ENCODE measurements at regions not wholly inside any gene's neighbourhood (a gene's known extent, or its start where the extent isn't known, plus 50 kb on each side); places are given as distances from the start of the nearest gene placed in this dataset.

DNA sequence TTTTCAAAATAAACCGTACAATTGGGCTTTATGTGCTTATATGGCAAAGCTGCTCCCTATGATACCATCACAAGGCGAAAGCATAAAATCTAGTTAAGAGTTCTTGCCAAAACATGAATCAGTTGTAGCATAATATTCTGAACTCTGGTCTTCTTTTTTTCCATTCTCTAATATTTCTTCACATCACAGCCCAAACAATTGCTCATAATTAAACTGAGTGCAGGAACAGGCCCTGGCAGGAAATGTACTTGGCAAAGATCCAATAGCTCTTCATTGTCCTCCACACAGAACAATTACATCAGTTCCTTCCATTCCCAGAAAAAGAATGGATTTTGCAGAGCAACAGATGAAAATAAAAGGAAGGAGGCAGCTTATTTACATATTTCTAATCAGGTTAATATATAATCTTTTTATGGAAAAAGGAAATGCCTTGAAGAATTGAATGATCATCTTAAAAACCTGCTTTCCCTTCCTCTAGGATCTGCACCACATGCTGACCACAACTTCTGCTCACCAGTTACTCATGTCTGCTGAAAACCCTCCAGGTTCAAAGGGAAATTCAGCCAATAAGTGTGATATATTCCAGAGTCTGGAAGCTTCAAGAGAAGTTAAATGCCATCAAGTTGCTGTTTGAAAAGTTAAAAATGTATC is 123.3 kb upstream of the COL21A1 start:
- TF ChIP-seq, protein P1, sequence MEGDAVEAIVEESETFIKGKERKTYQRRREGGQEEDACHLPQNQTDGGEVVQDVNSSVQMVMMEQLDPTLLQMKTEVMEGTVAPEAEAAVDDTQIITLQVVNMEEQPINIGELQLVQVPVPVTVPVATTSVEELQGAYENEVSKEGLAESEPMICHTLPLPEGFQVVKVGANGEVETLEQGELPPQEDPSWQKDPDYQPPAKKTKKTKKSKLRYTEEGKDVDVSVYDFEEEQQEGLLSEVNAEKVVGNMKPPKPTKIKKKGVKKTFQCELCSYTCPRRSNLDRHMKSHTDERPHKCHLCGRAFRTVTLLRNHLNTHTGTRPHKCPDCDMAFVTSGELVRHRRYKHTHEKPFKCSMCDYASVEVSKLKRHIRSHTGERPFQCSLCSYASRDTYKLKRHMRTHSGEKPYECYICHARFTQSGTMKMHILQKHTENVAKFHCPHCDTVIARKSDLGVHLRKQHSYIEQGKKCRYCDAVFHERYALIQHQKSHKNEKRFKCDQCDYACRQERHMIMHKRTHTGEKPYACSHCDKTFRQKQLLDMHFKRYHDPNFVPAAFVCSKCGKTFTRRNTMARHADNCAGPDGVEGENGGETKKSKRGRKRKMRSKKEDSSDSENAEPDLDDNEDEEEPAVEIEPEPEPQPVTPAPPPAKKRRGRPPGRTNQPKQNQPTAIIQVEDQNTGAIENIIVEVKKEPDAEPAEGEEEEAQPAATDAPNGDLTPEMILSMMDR (IDR thresholded peaks at IDR 0.05; ENCODE audit: low read depth, low read length, missing control alignments) = no peak
- DNase-seq (ENCODE audit: low read depth) = peak; percentile 91
- in situ Hi-C loops (cut with HindIII; ENCODE audit: low sequenced_read_pairs) = no loop called here
- H3K4me3 ChIP-seq (ENCODE audit: low read depth, low read length) = no peak overlapping the region

DNA sequence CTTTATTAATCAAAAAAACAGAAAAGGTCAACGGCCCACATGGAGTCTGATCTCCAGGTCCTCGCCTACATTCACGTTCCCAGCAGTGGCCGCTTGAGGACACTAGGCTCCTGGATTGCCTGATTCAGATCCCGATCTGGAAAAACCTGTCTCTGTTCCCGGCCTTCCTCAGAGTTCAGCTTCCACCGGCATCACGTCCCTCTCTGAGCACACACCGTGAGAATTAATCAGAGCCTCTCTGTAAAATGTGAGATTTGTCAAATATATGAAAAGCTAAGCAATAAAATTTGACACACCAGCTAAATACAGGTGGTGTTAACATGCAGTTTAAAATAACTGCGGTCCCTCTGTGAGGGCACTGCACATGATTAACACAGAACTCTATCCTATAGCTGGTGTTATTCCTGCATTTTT is 122.8 kb upstream of the COL21A1 start:
- no peak for DNase-seq (ENCODE audit: low read depth)
- in situ Hi-C loops (cut with HindIII; ENCODE audit: low sequenced_read_pairs) = no loop called here
- TF ChIP-seq, protein P1 (IDR thresholded peaks at IDR 0.05; ENCODE audit: low read depth, low read length, missing control alignments) = peak; percentile 67
- no peak overlapping the region for H3K4me3 ChIP-seq (ENCODE audit: low read depth, low read length)

DNA sequence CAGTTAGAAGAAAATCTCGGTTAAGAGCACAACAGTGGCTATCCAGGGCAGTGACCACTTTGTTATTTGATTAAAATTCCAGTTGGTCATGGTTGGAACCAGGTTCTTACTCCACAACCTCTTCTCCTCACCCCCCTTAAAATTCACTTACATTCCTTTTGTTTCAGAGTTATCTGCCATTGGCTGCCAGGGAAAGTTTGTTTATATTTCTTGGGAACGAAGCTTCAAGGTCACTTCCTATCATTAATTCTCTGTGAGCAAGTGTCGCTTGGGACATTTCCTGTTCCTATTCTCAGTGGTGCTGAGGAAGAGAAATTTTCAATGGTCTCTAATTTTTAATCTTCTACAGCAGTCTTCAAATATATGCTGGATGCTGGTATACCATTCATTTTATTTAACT is 121.1 kb upstream of the COL21A1 start:
- H3K4me3 ChIP-seq (ENCODE audit: low read depth, low read length) = no peak overlapping the region
- in situ Hi-C loops (cut with HindIII; ENCODE audit: low sequenced_read_pairs) = no loop called here
- no peak for DNase-seq (ENCODE audit: low read depth)
- TF ChIP-seq, protein P1 (IDR thresholded peaks at IDR 0.05; ENCODE audit: low read depth, low read length, missing control alignments) = no peak

DNA sequence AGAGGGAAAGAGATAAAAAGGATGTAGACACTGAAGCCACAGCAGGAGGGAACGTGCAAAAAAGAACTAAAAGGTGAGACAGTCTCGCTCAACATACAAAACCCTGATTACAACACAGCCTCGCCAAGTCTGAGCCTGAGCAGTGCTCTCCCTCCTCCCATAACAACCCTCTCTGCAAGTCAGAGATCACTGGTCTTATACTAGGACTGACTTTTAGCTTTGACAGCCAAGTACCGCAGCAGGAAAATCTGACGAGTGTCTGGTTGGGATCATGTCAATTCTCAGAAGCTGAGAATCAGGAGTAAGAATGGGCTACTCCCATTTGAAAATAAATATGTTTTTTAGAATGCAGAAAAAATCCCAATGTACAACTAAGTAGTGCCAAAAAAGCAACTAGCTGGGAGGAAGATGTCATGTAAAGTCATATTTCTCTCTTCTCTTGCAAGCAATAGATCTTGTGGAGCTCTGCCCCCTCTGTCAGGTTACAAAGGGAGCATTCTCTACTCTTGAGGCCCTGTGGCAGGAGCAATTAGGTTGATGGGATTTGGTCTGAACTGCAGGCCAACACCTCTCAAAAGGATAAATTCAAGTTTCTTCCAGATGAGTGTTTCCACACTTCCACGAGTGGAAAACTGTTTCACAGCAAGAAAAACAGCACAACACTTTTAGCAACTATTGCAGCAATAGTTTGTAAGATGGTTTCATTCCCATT is 118.9 kb upstream of the COL21A1 start:
- no peak for DNase-seq (ENCODE audit: low read depth)
- H3K4me3 ChIP-seq (ENCODE audit: low read depth, low read length) = no peak overlapping the region
- in situ Hi-C loops (cut with HindIII; ENCODE audit: low sequenced_read_pairs) = no loop called here
- TF ChIP-seq, protein P1 (IDR thresholded peaks at IDR 0.05; ENCODE audit: low read depth, low read length, missing control alignments) = no peak

DNA sequence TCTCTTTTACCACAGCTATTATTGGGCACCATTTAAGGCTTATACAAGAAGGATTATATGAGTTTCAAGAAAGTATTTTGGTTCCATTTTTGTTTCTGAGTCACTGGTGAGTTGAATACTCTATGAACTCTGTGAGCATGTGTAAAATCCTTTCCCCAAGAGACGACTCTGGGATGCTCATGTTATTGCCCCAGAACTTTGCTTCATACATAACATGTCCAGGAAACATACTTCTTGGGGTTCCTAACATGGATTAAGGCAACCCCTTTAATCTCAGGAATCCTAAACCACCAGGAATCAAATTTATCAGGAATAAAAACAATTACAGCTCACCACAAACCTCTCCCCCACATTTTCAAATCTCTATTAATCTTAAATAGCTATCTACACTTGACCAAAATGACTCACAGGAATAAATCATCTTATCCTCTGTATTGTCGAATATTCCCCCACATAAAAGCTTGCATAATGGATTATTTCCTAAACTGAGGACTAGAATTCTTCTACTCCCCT is 117.5 kb upstream of the COL21A1 start:
- in situ Hi-C loops (cut with HindIII; ENCODE audit: low sequenced_read_pairs) = no loop called here
- DNase-seq (ENCODE audit: low read depth) = peak; percentile 49
- H3K4me3 ChIP-seq (ENCODE audit: low read depth, low read length) = no peak overlapping the region
- TF ChIP-seq, protein P1 (IDR thresholded peaks at IDR 0.05; ENCODE audit: low read depth, low read length, missing control alignments) = no peak

DNA sequence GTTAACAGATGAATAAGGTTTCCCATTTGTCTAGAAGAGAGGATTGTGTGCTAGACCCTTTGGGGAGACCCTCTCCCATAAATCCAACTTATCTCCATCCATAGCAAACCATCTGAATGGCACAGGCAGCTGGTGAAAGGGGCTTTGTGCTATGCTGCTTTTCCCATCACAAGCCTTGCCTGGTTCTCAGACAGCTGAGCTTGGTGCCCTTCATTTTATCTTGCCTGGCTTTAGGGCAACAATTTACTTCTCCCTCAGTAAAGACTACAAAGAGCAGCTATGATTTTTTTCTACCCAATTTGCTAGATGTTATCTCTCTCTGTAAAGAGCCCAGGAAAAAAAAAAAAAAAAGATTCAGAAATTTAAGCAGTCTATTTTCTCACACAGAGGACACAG is 117.0 kb upstream of the COL21A1 start:
- TF ChIP-seq, protein P1 (IDR thresholded peaks at IDR 0.05; ENCODE audit: low read depth, low read length, missing control alignments) = no peak
- no peak for DNase-seq (ENCODE audit: low read depth)
- in situ Hi-C loops (cut with HindIII; ENCODE audit: low sequenced_read_pairs) = no loop called here
- H3K4me3 ChIP-seq (ENCODE audit: low read depth, low read length) = no peak overlapping the region

Measured in astrocyte of the cerebellum (primary cell).